Neural progenitor cell (in vitro differentiated cells): ENCODE measurements at regions not wholly inside any gene's neighbourhood (a gene's known extent, or its start where the extent isn't known, plus 50 kb on each side); places are given as distances from the start of the nearest gene placed in this dataset.

Experiments used
- EZH2 ChIP-seq: fragments of 200-600 bp; sonication (generic); IDR thresholded peaks from 2 replicates; pipeline ENCODE4 v1.6.1; 2017; ENCODE audit warnings: antibody characterized with exemption, mild to moderate bottlenecking, moderate library complexity
- EZH2phosphoT487 ChIP-seq: fragments of 200-600 bp; sonication (generic); IDR thresholded peaks from 2 replicates; pipeline ENCODE4 v1.6.1; 2017; ENCODE audit warnings: antibody characterized with exemption
- TF ChIP-seq, protein P1 (sequence below): fragments of 200-600 bp; sonication (generic); IDR thresholded peaks from 2 replicates; pipeline ENCODE4 v1.5.1; 2017; ENCODE audit warnings: antibody characterized with exemption, mild to moderate bottlenecking

DNA sequence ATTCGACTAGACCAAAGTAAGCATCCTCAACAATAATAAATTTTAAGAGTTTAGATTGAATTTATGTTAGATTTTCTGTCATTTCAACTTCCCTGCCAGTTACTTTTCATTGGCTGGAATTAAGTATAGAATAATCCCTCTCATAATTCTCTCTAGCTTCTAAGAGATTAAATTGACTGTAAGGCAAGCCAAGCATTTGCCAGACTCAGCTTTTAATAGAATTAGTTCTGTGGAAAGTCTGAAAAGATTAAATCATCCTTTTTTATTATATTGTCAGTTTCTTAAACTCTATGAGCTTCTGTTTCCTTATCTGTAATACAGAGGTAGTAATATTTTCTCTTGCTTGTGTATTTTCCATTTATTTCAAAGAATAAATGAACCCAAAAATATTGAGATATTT is 77.9 kb upstream of the ZNF804A start:
- TF ChIP-seq, protein P1, sequence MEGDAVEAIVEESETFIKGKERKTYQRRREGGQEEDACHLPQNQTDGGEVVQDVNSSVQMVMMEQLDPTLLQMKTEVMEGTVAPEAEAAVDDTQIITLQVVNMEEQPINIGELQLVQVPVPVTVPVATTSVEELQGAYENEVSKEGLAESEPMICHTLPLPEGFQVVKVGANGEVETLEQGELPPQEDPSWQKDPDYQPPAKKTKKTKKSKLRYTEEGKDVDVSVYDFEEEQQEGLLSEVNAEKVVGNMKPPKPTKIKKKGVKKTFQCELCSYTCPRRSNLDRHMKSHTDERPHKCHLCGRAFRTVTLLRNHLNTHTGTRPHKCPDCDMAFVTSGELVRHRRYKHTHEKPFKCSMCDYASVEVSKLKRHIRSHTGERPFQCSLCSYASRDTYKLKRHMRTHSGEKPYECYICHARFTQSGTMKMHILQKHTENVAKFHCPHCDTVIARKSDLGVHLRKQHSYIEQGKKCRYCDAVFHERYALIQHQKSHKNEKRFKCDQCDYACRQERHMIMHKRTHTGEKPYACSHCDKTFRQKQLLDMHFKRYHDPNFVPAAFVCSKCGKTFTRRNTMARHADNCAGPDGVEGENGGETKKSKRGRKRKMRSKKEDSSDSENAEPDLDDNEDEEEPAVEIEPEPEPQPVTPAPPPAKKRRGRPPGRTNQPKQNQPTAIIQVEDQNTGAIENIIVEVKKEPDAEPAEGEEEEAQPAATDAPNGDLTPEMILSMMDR: no peak
- TF ChIP-seq EZH2 (no peak), EZH2phosphoT487 (no peak)
